ENCODE measurements at regions not wholly inside any gene's neighbourhood (a gene's known extent, or its start where the extent isn't known, plus 50 kb on each side); places are given as distances from the start of the nearest gene placed in this dataset.

DNA sequence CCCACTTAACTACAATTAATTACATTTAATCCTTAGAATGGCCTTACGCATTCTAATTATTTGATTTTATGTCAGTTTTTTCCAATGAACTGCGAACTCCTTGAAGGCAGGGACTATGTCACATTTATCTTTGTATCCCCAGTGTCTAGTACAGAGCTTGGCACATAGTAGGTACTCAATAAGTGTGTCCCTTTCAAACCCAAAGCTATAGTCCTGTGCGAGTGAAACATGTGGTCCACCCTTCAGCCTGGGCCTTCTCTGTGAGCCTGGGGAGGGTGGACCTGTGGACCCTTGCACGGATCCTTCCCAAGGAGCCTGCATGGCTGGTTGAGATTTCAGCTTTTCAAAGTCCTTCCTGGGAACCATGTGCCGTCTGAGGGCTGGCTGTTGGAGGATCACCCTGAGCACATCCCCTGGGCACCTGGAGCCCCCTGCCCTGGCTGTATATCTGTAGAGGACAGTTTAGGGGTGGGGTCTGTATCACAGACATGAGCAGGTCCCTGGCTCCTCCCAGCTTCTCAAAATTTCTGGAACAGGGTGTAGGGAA lies 103.1 kb downstream of the IER5 start:
- no peaks in the 10 kb centered on the region for H3K79me2 ChIP-seq (ENCODE audit: control insufficient read depth, insufficient read depth, low read length)
- H2AFZ ChIP-seq (ENCODE audit: control insufficient read depth, low read length), result no peak overlapping the region
- TF ChIP-seq EZH2 (IDR thresholded peaks at IDR 0.05; ENCODE audit: low read length) (no peak), CTCF (optimal IDR thresholded peaks at IDR 0.05 in 1 of 3, IDR thresholded peaks at IDR 0.05 in 1 of 3, conservative IDR thresholded peaks at IDR 0.05 in 1 of 3; ENCODE audit: extremely low read depth in 1 of 3, insufficient read depth in 2 of 3, low read length in 3 of 3) (no peak)
- no peaks in the 10 kb centered on the region for H4K20me1 ChIP-seq (ENCODE audit: control insufficient read depth, extremely low read depth, insufficient read depth, low read length)
- no peak overlapping the region for H3K9ac ChIP-seq (ENCODE audit: control insufficient read depth, extremely low read depth, insufficient read depth, low read length)
- H3K27ac ChIP-seq (ENCODE audit: control insufficient read depth, insufficient read depth, low read length), result no peak overlapping the region
- no peaks in the 10 kb centered on the region for H3K9me3 ChIP-seq (ENCODE audit: control insufficient read depth, low read depth, low read length)
- no peaks in the 10 kb centered on the region for H3K4me1 ChIP-seq (ENCODE audit: control insufficient read depth, extremely low read depth, insufficient read depth, low read length)
- H3K4me3 ChIP-seq (ENCODE audit: control insufficient read depth in 2 of 3, extremely low read depth in 1 of 3, insufficient read depth in 2 of 3, low read depth in 1 of 3, low read length in 3 of 3), result no peak overlapping the region
- dilution Hi-C loops (cut with MboI; ENCODE audit: extremely low pct_ligation_motif_present, low sequenced_read_pairs), result no loop called here
- H3K4me2 ChIP-seq (ENCODE audit: control insufficient read depth, extremely low read depth, insufficient read depth, low read depth, low read length), result no peak overlapping the region
- no peak for DNase-seq (ENCODE audit: low read depth, low spot score)
- FAIRE-seq, result no peak
- H3K9me1 ChIP-seq (ENCODE audit: control insufficient read depth, extremely low read depth, insufficient read depth, low read length), result no peaks in the 10 kb centered on the region
- peaks cover 10% of the 10 kb centered on the region for H3K27me3 ChIP-seq (ENCODE audit: control insufficient read depth, extremely low read depth, insufficient read depth, low read length)
- no peaks in the 10 kb centered on the region for H3K36me3 ChIP-seq (ENCODE audit: control insufficient read depth in 2 of 2, extremely low read depth in 1 of 2, insufficient read depth in 2 of 2, low read length in 2 of 2)

GRCh38 chr1:181192316-181192715 lies 103.8 kb downstream of the IER5 start:
- Histone ChIP-seq H4K20me1 (ENCODE audit: control insufficient read depth, extremely low read depth, insufficient read depth, low read length) (no peaks in the 10 kb centered on the region), H2AFZ (ENCODE audit: control insufficient read depth, low read length) (no peak overlapping the region), H3K79me2 (ENCODE audit: control insufficient read depth, insufficient read depth, low read length) (no peaks in the 10 kb centered on the region), H3K27me3 (ENCODE audit: control insufficient read depth, extremely low read depth, insufficient read depth, low read length) (peaks cover 10% of the 10 kb centered on the region), H3K9me3 (ENCODE audit: control insufficient read depth, low read depth, low read length) (no peaks in the 10 kb centered on the region), H3K27ac (ENCODE audit: control insufficient read depth, insufficient read depth, low read length) (no peak overlapping the region), H3K4me2 (ENCODE audit: control insufficient read depth, extremely low read depth, insufficient read depth, low read depth, low read length) (no peak overlapping the region), H3K9ac (ENCODE audit: control insufficient read depth, extremely low read depth, insufficient read depth, low read length) (no peak overlapping the region), H3K36me3 (ENCODE audit: control insufficient read depth in 2 of 2, extremely low read depth in 1 of 2, insufficient read depth in 2 of 2, low read length in 2 of 2) (no peaks in the 10 kb centered on the region), H3K9me1 (ENCODE audit: control insufficient read depth, extremely low read depth, insufficient read depth, low read length) (no peaks in the 10 kb centered on the region), H3K4me1 (ENCODE audit: control insufficient read depth, extremely low read depth, insufficient read depth, low read length) (no peaks in the 10 kb centered on the region), H3K4me3 (ENCODE audit: control insufficient read depth in 2 of 3, extremely low read depth in 1 of 3, insufficient read depth in 2 of 3, low read depth in 1 of 3, low read length in 3 of 3) (no peak overlapping the region)
- DNase-seq (ENCODE audit: low read depth, low spot score) (no peak), FAIRE-seq (no peak)
- TF ChIP-seq EZH2 (IDR thresholded peaks at IDR 0.05; ENCODE audit: low read length) (no peak), CTCF (optimal IDR thresholded peaks at IDR 0.05 in 1 of 3, IDR thresholded peaks at IDR 0.05 in 1 of 3, conservative IDR thresholded peaks at IDR 0.05 in 1 of 3; ENCODE audit: extremely low read depth in 1 of 3, insufficient read depth in 2 of 3, low read length in 3 of 3) (no peak)
- dilution Hi-C loops (cut with MboI; ENCODE audit: extremely low pct_ligation_motif_present, low sequenced_read_pairs), result no loop called here
